PC-9 (cell line): ENCODE measurements at regions not wholly inside any gene's neighbourhood (a gene's known extent, or its start where the extent isn't known, plus 50 kb on each side); places are given as distances from the start of the nearest gene placed in this dataset.

Experiments
- EZH2 ChIP-seq: fragments of 200-600 bp; sonication (generic); IDR thresholded peaks from 2 replicates; pipeline ENCODE4 v1.8.0; 2017; ENCODE audit warnings: antibody characterized with exemption, low read depth
- TF ChIP-seq, protein P1 (sequence below): fragments of 200-600 bp; sonication (generic); conservative IDR thresholded peaks from 2 replicates; pipeline ENCODE4 v1.6.1; 2017; ENCODE audit warnings: mixed run types, antibody characterized with exemption, mild to moderate bottlenecking, moderate library complexity

- TF ChIP-seq, protein P1, sequence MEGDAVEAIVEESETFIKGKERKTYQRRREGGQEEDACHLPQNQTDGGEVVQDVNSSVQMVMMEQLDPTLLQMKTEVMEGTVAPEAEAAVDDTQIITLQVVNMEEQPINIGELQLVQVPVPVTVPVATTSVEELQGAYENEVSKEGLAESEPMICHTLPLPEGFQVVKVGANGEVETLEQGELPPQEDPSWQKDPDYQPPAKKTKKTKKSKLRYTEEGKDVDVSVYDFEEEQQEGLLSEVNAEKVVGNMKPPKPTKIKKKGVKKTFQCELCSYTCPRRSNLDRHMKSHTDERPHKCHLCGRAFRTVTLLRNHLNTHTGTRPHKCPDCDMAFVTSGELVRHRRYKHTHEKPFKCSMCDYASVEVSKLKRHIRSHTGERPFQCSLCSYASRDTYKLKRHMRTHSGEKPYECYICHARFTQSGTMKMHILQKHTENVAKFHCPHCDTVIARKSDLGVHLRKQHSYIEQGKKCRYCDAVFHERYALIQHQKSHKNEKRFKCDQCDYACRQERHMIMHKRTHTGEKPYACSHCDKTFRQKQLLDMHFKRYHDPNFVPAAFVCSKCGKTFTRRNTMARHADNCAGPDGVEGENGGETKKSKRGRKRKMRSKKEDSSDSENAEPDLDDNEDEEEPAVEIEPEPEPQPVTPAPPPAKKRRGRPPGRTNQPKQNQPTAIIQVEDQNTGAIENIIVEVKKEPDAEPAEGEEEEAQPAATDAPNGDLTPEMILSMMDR = no peak
- TF ChIP-seq EZH2 = no peak
These were observed 127.8 kb upstream of the TIAM1 start for GRCh38 chr21:31471865-31472264.
